LNCAP (cell line): ENCODE measurements at regions not wholly inside any gene's neighbourhood (a gene's known extent, or its start where the extent isn't known, plus 50 kb on each side); places are given as distances from the start of the nearest gene placed in this dataset.

ENCODE experiments used
- TF ChIP-seq, protein P1 (sequence below): fragments of 450-650 bp; IDR thresholded peaks from 2 replicates; pipeline ENCODE4 v1.5.1; 2017; ENCODE audit warnings: mild to moderate bottlenecking

GRCh38 chr14:97106609-97107008 is 309.4 kb downstream of the VRK1 start:
- TF ChIP-seq, protein P1, sequence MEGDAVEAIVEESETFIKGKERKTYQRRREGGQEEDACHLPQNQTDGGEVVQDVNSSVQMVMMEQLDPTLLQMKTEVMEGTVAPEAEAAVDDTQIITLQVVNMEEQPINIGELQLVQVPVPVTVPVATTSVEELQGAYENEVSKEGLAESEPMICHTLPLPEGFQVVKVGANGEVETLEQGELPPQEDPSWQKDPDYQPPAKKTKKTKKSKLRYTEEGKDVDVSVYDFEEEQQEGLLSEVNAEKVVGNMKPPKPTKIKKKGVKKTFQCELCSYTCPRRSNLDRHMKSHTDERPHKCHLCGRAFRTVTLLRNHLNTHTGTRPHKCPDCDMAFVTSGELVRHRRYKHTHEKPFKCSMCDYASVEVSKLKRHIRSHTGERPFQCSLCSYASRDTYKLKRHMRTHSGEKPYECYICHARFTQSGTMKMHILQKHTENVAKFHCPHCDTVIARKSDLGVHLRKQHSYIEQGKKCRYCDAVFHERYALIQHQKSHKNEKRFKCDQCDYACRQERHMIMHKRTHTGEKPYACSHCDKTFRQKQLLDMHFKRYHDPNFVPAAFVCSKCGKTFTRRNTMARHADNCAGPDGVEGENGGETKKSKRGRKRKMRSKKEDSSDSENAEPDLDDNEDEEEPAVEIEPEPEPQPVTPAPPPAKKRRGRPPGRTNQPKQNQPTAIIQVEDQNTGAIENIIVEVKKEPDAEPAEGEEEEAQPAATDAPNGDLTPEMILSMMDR = no peak

GRCh38 chr14:97107080-97107479 is 309.9 kb downstream of the VRK1 start:
- TF ChIP-seq, protein P1 = no peak

DNA sequence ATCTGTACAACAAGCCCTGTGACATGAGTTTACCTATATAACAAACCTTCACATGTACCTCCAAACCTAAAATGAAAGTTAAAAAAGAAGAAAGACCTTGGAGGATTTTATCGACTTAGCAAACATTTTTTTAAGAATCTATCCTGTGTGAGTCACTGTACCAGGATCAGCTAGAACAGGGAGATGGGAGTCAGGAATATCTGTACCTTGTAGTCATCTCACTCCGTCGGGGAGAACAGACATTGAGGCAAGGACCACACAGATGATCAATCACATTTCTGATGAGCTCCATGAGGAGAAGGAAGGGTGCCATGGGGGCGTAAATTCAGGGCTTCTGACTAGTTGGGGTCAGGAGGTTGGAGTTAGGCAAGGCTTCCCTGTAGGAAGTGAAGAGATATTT is 310.6 kb downstream of the VRK1 start:
- TF ChIP-seq, protein P1 = no peak

- TF ChIP-seq, protein P1 = no peak
Measured at GRCh38 chr14:97109234-97109633, 312.1 kb downstream of the VRK1 start.

DNA sequence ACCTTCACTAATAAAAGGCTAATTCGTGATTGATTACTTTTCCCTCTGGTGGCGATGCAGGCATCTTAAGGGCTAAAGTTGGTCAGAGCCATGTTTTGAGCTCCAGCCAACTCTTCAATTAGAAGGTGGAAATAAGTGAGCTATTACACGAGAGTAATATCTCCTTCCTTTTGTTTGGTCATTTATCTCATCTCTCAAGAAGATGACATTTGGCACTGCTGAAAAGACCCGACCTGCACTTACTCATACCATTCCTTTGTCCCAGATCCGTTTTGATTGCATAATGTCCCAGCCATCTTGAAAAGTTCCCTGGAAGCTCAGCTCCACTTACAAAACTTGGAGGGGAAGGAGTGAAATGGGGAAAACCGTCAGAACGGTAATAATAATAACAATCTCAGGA is 316.2 kb downstream of the VRK1 start:
- TF ChIP-seq, protein P1 = no peak

- TF ChIP-seq, protein P1 = no peak
Measured at GRCh38 chr14:97116546-97116945, 319.4 kb downstream of the VRK1 start.

DNA sequence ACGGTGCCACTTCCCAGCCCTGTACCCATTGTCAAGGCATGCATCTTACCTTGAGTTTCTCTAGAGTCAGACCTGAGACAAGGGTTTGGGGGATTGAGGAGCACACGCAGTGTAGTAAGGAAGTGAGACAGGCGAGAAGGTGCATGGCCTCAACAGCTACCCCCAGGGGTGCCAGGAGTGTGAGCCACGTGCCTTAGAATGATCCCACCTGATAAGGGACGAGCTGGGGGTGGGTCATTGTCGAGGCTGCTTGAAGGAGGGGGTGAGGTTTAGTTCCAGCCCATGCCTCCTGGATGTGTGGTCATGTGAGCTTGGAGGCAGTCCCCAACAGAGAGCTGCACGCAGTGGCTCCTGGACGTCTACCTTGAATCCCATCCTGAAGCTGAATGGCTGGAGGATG is 320.5 kb downstream of the VRK1 start:
- TF ChIP-seq, protein P1 = no peak

DNA sequence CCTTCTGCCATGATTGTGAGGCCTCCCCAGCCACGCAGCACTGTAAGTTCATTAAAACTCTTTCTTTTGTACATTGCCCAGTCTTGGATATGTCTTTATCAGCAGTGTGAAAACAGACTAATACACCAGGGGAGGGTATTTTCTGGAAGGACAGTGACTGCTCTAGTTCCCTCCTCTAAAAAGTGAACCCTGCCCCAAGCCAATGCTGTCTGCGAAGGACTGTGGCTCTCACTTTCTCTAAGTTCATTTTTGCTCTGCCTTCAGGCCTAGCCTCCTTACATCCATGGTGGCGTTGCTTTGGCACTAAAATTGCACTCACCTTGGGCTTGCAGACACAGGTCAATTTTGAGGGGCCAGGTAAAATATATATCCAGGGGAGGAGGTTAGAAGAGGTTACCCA is 323.0 kb downstream of the VRK1 start:
- TF ChIP-seq, protein P1 = no peak
